ENCODE measurements at regions not wholly inside any gene's neighbourhood (a gene's known extent, or its start where the extent isn't known, plus 50 kb on each side); places are given as distances from the start of the nearest gene placed in this dataset.

GRCh38 chr19:23560051-23560450, 127.0 kb downstream of the ZNF675 start:
- FAIRE-seq: no peak
- TF ChIP-seq USF2 (IDR thresholded peaks at IDR 0.05): no peak
- no peak for TF ChIP-seq NPAS2 (CRISPR knock-in tag; IDR thresholded peaks at IDR 0.05; ENCODE audit: borderline replicate concordance)
- TF ChIP-seq CHD2 (IDR thresholded peaks at IDR 0.05; ENCODE audit: low read length, partially characterized antibody): no peak
- Histone ChIP-seq H3K4me3 (no peak overlapping the region), H3K9me3 (peaks cover 42% of the 10 kb centered on the region), H3K4me2 (no peak overlapping the region), H3K27ac (no peak overlapping the region), H3K4me1 (no peaks in the 10 kb centered on the region)
- 14% methylated on average over 2 of the region's 2 CpGs for WGBS (ENCODE audit: missing lambda C conversion rate)
- ChIA-PET POLR2A (no interaction called here), CTCF (no interaction called here)
- DNase-seq (ENCODE audit: low read depth in 1 of 2, low spot score in 1 of 2): no peak
- ATAC-seq: no peak

- no peak for TF ChIP-seq FOSB (CRISPR knock-in tag; IDR thresholded peaks at IDR 0.05)
- no peak for TF ChIP-seq EHMT2 (IDR thresholded peaks at IDR 0.05; ENCODE audit: low read depth)
- no peak for TF ChIP-seq TP53 (CRISPR knock-in tag; IDR thresholded peaks at IDR 0.05)
- TF ChIP-seq REST (IDR thresholded peaks at IDR 0.05): no peak
- no peak for TF ChIP-seq BCL3 (IDR thresholded peaks at IDR 0.05)
- TF ChIP-seq MAFK (IDR thresholded peaks at IDR 0.05; ENCODE audit: partially characterized antibody): no peak
- no peak for TF ChIP-seq HOXB13 (CRISPR knock-in tag; IDR thresholded peaks at IDR 0.05; ENCODE audit: low read depth)
- TF ChIP-seq KDM5A (IDR thresholded peaks at IDR 0.05): no peak
- no peak overlapping the region for H3K4me3 ChIP-seq
- no peak for ATAC-seq
- H3K9me3 ChIP-seq: peaks cover 43% of the 10 kb centered on the region
- no peak overlapping the region for H3K4me2 ChIP-seq
- DNase-seq (ENCODE audit: low read depth in 1 of 2, low spot score in 1 of 2): no peak
- H3K4me1 ChIP-seq: no peaks in the 10 kb centered on the region
- POLR2A ChIA-PET: no interaction called here
- WGBS (ENCODE audit: missing lambda C conversion rate): 5% methylated on average over 4 of the region's 4 CpGs
- CTCF ChIA-PET: no interaction called here
- no peak overlapping the region for H3K27ac ChIP-seq
- FAIRE-seq: no peak
Measured at GRCh38 chr19:23558541-23558940, 128.5 kb downstream of the ZNF675 start.

- no peak for FAIRE-seq
- no peak for TF ChIP-seq RARB (CRISPR knock-in tag; IDR thresholded peaks at IDR 0.05)
- TF ChIP-seq KDM5A (IDR thresholded peaks at IDR 0.05): no peak
- no peak for TF ChIP-seq HES2 (IDR thresholded peaks at IDR 0.05)
- no peak for TF ChIP-seq FOXS1 (CRISPR knock-in tag; IDR thresholded peaks at IDR 0.05)
- TF ChIP-seq EP300 (IDR thresholded peaks at IDR 0.05): no peak
- TF ChIP-seq ELK1 (IDR thresholded peaks at IDR 0.05; ENCODE audit: low read depth, low read length): no peak
- no peak for TF ChIP-seq MAFK (IDR thresholded peaks at IDR 0.05; ENCODE audit: partially characterized antibody)
- TF ChIP-seq CEBPB (IDR thresholded peaks at IDR 0.05): no peak
- no peak for TF ChIP-seq SMC3 (IDR thresholded peaks at IDR 0.05)
- no peak for TF ChIP-seq EHMT2 (IDR thresholded peaks at IDR 0.05; ENCODE audit: low read depth)
- no peak for TF ChIP-seq USF2 (IDR thresholded peaks at IDR 0.05)
- TF ChIP-seq BCL3 (IDR thresholded peaks at IDR 0.05): no peak
- no peak for TF ChIP-seq ZSCAN20 (CRISPR knock-in tag; IDR thresholded peaks at IDR 0.05)
- TF ChIP-seq JUNB (IDR thresholded peaks at IDR 0.05): no peak
- no peak for TF ChIP-seq POLR2AphosphoS2 (conservative IDR thresholded peaks at IDR 0.05; ENCODE audit: low read length)
- no peak for TF ChIP-seq ATOH8 (CRISPR knock-in tag; IDR thresholded peaks at IDR 0.05; ENCODE audit: low read depth)
Measured at GRCh38 chr19:23557381-23557780, 129.6 kb downstream of the ZNF675 start.

More at GRCh38 chr19:23557381-23557780, 129.6 kb downstream of the ZNF675 start:
- 0% methylated on average over 5 of the region's 5 CpGs for WGBS (ENCODE audit: missing lambda C conversion rate)
- ATAC-seq: no peak
- no peaks in the 10 kb centered on the region for H3K4me1 ChIP-seq
- ChIA-PET CTCF (interaction anchor here (0.6 kb wide), 1 partner anchor 232 kb away, joined by 3 read pairs; no protein-coding TSS in a partner anchor), POLR2A (no interaction called here)
- no peak overlapping the region for H3K4me2 ChIP-seq
- no peak overlapping the region for H3K27ac ChIP-seq
- no peak for DNase-seq (ENCODE audit: low read depth in 1 of 2, low spot score in 1 of 2)
- peaks cover 37% of the 10 kb centered on the region; the same call in 2 of the 3 replicates for H3K9me3 ChIP-seq
- no peak overlapping the region for H3K4me3 ChIP-seq

Data from A549 (cell line).